Bone marrow (tissue), 2 donors: ENCODE measurements at regions not wholly inside any gene's neighbourhood (a gene's known extent, or its start where the extent isn't known, plus 50 kb on each side); places are given as distances from the start of the nearest gene placed in this dataset.

Experiments
- DNase-seq, 2 donors: peaks; one replicate each; lab custom pipeline; 2025; lab: John Stamatoyannopoulos, UW

DNA sequence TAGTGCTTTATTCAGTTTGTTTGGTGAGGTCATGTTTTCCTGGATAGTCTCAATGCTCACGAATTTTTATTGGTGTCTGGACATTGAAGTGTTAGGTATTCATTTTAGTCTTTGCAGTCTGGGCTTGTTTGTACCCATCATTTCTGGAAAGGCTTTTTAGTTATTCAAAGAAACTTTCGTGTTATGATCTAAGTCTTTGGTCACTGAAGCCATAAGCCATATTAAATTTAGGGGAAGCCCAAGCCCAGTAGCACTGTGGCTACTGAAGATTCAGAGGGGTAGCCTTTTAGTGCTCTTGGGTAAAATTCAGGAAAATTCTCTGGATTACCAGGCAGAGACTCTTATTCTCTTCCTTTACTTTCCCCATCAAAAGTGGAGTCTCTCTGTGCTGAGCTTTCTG is 56.2 kb upstream of the PEX5L start:
- DNase-seq: no peak

DNA sequence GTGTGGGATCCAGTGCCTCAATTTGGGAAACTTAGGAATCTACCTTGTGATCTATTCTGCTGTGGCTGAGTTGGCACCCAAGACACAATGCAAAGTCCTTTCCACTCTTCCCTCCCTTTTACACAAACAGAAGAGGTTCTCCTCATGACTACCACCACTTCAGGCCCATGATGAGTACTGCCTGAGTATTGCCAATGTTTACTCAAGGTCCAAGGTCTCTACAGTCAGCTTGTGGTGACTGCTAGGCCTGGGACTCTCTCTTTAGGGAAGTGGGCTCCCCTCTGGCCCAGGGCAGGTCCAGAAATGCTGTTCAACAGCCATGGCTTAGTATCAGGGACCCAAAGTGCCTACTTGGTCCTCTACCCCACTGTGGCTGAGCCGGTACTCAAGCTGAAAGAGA is 56.8 kb upstream of the PEX5L start:
- no peak for DNase-seq

DNA sequence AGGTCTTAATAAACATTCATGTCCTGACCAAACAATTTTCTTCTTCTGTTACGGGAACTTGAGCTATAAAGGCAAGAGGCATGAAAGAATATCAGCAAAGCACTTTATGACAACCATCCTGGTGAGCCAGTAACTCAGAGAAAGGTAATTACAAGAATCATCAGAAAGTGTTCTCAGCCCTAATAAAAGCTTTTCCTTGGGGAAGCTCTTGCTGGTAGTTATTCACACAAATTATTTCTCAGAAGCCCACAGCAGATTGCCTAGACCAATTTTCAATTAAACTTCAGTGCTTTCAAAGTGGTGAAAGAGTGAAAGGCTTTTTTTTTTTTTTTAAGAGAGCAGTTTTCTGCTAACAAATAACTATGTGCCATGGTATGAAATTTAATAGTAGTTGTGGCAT is 60.9 kb upstream of the PEX5L start:
- no peak for DNase-seq

- DNase-seq: no peak
These were observed 65.4 kb upstream of the PEX5L start for GRCh38 chr3:180102134-180102533.

DNA sequence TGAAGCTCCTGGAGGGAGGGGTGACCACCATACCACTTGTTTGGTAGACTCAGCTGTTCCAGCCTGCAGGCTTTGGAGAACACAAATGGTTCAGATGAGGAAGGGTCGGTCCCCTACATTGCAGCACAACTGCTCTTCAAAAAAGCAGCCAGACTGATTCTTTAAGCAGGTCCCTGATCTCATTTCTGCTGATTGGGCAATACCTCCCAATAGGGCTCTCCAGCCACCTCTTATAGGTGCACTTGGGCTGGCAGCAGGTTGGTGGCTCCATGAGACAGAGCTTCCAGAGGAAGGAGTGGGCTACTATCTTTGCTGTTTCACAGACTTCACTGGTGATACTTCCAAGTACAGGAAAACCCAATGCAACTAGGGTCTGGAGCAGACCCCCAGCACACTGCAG is 65.9 kb upstream of the PEX5L start:
- no peak for DNase-seq

DNA sequence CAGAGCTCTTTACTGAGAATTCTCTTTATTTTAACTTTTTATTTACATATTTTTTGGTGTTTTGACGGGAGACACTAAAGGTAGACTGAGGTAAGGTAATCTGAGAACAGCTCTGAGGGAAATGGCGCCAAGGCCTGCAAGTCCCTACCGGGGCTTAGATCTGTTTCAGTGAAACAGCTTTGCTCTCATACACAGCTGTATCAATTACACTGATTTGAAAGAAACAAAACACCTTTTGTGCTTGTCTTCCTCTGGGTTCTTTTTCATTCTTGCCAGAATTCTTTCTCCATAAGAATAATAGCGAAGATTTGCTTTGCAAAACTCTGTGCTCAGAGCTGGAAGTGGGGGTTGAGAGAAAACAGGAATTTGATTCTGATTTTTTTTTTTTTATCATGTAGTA is 79.5 kb upstream of the PEX5L start:
- DNase-seq: no peak

GRCh38 chr3:180116658-180117057 is 79.9 kb upstream of the PEX5L start:
- DNase-seq: no peak

DNA sequence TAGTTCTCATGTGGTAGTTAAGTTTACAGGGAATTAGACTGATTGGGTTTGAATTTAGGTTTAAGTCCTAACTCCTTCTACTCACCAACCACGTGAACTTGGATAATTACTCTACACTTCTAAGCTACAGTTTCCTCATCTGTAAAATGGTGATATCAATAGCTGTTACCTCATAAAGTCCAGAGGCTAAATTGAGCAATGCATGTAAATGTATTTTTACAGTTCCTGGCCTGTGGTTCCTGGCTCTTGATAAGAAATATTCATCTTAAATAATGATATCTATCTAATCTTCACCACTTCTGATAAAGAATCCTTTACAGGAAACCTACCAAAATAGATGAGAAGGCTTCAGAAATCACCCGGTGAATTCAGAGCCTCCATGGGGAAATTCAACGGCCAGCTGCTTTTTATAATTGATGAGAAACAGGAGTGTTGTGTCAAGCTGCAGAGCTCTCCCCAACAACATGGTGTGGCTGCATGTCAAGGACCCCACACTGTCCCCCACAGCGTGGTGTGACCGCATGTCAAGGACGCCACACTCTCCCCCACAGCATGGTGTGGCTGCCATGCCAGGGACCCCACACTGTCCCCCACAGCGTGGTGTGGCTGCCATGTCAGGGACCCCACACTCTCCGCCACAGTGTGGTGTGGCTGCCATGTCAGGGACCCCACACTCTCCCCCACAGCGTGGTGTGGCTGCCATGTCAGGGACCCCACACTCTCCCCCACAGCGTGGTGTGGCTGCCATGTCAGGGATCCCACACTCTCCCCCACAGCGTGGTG is 80.8 kb upstream of the PEX5L start:
- no peak for DNase-seq

DNA sequence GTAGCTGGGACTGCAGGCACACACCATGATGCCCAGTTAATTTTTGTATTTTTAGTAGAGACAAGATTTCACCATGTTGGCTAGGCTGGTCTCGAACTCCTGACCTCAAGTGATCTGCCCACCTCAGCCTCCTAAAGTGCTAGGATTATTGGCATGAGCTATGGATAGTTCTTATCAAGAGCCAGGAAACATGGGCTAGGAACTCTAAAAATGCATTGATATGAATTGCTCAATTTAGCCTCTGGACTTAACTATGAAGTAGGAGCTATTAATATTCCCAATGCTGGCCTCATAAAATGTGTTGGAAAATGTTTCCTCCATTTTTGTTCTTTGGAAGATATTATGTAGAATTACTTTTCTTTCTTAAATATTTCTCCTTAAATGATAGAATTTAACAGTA is 82.8 kb upstream of the PEX5L start:
- no peak for DNase-seq

- no peak for DNase-seq
These were observed 87.2 kb upstream of the PEX5L start for GRCh38 chr3:180123928-180124327.

- no peak for DNase-seq
These were observed 94.4 kb upstream of the PEX5L start for GRCh38 chr3:180131169-180131568.

DNA sequence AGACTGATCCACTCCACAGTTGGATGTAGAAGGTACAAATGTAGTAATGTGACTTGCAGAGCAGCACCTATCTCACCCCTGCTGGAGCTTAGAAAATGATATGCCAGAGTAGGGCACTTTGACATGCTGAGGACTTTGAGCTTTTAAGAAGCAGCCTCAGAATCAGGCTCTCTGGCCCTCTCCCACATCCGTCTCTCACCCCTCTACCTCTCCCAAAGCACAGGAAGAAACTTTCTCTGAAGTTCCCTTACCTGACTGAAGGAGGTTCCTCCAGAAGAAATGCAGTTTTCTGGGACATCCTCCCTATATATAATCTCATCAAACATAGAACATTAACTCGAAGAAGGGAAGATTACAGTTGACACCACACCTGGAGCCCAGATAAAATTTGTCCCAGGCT is 98.4 kb upstream of the PEX5L start:
- DNase-seq: no peak

DNA sequence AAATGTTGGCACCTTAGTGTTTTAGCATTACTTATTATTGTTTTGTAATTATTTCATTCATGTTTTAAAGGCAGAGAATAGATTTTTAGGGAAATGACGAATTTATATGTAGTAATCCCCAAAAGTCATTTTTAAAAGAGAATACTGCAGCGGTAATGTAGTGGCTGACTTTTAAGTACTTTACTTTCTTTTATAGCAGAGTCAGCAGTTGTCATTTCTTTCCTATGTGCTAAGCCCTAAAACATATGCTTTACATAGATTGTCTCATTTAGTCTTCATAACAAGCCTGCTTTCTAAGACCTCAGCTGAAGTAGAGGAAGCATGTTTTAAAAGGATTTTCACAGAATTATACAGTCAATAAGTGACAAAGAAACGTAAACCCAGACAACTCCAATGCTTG is 102.1 kb upstream of the PEX5L start:
- no peak for DNase-seq

DNA sequence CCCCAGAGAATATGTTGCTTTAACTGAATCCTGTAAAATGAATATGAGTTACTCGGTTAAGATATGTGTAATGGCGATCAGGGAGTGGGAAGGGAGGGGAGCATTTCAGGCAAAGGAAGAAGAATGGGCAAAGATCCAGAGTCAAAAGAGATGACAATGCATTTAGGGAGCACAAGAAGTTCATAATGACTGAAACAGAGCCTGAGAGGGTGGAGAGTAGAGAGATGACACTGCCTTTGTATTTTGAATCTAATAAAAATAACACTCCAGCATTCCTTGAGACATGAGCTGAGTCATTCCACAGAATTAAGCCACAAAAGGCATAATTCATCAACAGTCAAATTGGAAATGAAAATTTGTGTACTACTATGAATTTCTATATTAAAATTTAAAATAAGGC is 105.3 kb upstream of the PEX5L start:
- DNase-seq: no peak

- no peak for DNase-seq
These were observed 105.7 kb upstream of the PEX5L start for GRCh38 chr3:180142472-180142871.

DNA sequence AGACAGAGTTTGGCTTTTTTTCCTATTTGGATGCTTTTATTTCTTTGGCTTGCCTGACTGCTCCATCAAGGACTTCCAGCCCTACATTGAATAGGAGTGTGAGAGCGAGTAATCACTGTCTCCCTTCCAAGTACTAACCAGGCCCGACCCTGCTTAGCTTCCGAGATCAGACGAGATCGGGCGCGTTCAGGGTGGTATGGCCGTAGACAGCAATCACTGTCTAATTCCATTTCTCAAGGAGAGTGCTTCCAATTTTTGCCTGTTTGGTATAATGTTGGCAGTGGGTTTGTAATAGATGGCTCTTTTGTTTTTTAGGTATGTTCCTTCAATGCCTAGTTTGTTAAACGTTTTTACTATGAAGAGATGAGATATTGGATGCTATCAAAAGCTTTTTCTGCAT is 125.0 kb upstream of the PEX5L start:
- no peak for DNase-seq

DNA sequence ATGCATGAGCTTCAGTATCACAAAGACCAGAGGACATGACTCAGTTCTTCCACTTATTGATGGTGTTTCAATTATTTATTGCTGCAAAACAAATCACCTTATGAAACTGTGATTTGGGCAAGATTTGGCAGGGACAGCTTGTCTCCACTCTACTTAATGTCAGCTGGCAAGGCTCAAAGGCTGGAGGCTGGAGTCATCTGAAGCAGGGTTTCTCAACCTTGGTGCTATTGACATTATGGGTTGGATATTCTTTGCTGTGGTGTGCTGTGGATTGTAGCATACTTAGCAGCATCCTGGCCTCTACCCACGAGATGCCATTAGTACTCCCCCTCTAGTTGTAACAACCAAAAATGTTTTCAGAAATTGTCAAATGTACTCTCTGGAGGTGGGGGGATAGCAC is 138.8 kb upstream of the PEX5L start:
- no peak for DNase-seq

GRCh38 chr3:180176059-180176458 is 139.3 kb upstream of the PEX5L start:
- DNase-seq: no peak

- no peak for DNase-seq
These were observed 140.5 kb upstream of the PEX5L start for GRCh38 chr3:180177255-180177654.

DNA sequence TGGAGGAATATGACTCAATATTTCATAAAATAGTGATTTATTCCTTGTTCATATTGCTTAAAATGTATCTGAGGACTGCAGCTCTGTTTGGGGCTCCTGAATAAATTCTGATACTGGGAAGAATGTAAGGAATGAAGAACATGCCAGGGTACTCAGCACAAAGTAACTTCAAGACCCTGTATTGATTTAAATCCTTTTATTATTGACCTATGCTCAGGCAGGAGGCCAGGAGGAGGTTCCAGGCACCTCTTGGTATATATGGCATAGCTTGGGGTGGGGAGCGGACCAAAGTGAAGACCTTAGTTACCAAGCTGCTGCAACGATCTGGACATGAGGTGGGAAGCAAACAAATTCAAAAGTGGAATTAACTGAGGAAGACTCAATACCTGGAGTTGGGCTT is 142.8 kb upstream of the PEX5L start:
- no peak for DNase-seq

- DNase-seq: no peak
These were observed 144.1 kb upstream of the PEX5L start for GRCh38 chr3:180180795-180181194.

- DNase-seq: no peak
These were observed 144.7 kb upstream of the PEX5L start for GRCh38 chr3:180181387-180181786.

DNA sequence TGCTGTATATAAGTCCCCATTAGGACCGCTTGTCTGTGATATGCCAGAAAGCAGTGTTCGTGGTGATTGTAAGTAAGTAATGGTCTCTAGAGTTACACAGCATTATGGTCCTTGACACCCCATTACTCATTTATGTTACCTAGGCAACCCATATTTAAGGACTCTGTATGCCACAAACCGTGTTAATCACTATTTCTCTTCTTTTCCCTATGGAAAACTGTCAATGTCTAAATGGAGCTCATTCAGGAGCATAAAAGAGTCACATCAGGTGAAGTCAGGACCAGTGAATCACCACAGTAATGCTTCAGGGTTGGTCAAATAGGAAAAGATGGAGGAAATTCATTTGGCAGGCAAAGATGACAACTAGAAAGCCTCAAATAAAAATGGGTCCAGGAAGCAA is 146.6 kb upstream of the PEX5L start:
- no peak for DNase-seq

DNA sequence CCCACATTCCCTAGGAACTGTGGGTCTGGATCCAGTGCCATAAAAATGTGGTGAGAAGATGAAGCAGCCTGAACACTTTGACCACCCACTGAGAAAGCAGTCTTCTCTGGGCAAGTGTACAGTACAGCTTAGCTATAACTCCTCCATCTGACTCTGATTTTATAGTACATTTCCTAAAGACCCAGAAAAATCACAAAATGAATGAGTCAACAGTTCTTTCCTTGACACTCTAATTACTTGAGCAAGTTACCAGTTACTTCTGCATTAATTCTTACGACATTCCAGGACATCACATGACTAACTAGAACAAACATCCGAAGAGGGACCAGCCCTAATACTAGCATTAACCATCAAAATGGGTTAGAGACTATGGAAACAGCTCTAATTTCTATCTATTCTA is 148.1 kb upstream of the PEX5L start:
- DNase-seq: no peak

- DNase-seq: no peak
These were observed 148.9 kb upstream of the PEX5L start for GRCh38 chr3:180185650-180186049.
